ENCODE measurements at regions not wholly inside any gene's neighbourhood (a gene's known extent, or its start where the extent isn't known, plus 50 kb on each side); places are given as distances from the start of the nearest gene placed in this dataset.

DNA sequence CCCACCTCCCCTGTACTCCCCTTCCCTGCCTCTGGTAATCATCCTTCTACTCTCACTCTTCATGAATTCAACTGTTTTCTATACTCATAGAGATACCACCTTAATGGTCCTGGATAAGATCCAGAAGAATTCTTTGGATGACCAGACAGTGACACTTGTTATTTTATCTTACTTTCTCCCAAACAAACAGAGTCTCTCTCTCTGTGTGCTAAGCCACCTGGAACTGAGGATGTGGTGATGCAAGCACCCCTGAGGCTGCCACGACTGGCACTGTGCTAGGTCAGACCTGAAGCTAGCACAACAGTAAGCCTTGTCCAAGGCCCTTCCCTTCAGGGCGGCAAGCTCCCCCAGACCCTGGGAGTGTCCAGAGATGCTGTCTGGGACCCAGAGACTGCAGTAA lies 250.2 kb downstream of the C12orf50 start:
- no peak for DNase-seq (ENCODE audit: low spot score)
- Histone ChIP-seq H3K4me3 (no peak overlapping the region), H3K27ac (no peak overlapping the region)
- TF ChIP-seq CTCF (IDR thresholded peaks at IDR 0.05) = no peak

- H3K27ac ChIP-seq = no peak overlapping the region
- no peak for DNase-seq (ENCODE audit: low spot score)
- no peak overlapping the region for H3K4me3 ChIP-seq
- TF ChIP-seq CTCF (IDR thresholded peaks at IDR 0.05) = no peak
Measured at GRCh38 chr12:87778065-87778464, 251.1 kb downstream of the C12orf50 start.

DNA sequence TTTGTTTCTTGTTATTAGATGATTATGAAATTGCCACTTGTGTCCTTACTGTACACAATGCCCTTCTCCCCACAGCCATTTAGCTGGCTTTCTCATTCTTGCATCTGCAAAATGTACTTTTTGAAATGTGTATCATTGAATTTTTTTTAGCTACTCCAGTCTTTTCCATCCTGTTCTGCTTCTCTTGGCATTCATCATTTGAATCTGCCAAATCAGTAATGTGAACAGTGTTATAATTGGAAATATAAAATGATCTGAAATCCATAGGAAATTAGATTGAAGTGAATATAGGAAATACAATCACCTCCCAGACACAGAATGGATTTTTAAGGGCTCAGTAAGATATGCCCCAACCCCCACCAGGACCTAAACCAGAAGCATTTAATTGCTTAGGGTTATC lies 253.4 kb downstream of the C12orf50 start:
- H3K27ac ChIP-seq = no peak overlapping the region
- H3K4me3 ChIP-seq = no peak overlapping the region
- no peak for DNase-seq (ENCODE audit: low spot score)
- no peak for TF ChIP-seq CTCF (IDR thresholded peaks at IDR 0.05)

GRCh38 chr12:87775051-87775450 lies 254.2 kb downstream of the C12orf50 start:
- H3K4me3 ChIP-seq = no peak overlapping the region
- no peak for TF ChIP-seq CTCF (IDR thresholded peaks at IDR 0.05)
- no peak for DNase-seq (ENCODE audit: low spot score)
- H3K27ac ChIP-seq = no peak overlapping the region

DNA sequence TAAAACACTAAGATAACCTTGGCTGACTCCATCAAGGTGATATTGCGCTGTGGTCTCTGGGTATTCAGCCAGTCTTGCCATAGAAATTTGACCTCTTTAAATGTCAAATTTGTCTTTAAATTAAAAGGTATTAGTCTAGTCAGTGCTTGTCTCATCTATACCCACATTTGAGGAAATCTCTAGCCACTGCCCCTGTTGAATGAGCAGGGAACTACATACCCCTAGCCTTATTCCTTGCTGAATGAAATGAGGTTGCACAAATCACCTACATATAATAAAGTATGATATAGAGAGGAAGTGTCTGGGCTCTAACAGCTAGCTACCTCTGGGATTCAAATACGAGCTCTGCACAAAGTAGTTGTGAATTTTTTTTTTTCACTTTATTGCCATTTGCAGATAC lies 256.8 kb downstream of the C12orf50 start:
- DNase-seq (ENCODE audit: low spot score) = no peak
- Histone ChIP-seq H3K27ac (no peak overlapping the region), H3K4me3 (no peak overlapping the region)
- no peak for TF ChIP-seq CTCF (IDR thresholded peaks at IDR 0.05)

DNA sequence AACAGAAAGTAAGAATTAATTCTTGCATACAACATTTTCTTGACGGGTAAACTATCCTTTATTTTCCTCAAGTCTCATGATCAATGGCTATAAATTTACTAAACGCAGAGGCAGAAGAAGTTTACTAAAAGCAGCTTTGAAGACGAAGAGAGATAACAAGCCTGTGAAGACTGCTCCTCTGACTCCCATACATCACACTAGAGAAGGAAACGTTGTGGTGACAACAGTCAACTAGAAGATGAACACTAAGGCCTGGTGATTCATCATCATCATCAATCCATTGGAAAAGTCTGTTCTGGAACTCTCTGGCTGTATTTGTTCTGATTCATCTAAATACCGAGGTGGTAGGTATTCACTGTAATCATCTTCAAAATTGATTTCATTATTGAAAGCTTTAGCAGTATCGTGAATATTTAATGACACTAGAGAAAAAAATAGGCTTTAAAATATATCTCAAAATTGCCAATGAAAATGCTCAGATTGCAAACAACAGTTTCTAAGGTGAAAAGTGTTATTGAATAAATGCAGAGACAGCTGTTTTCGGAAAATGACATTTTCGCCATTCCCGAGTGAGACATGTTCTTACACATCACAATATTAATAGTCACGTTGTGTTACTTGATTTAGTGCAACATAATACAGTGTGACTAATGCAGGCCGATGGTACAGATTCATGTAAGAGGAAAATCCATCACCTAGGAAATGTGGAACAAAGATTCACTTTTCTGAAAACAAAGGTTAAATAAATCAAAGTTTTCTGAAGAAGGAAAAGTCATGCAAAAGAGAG lies 260.5 kb downstream of the C12orf50 start:
- H3K4me3 ChIP-seq = no peak overlapping the region
- no peak for TF ChIP-seq CTCF (IDR thresholded peaks at IDR 0.05)
- H3K27ac ChIP-seq = no peak overlapping the region
- DNase-seq (ENCODE audit: low spot score) = no peak

GRCh38 chr12:87766044-87766443 lies 263.2 kb downstream of the C12orf50 start:
- no peak overlapping the region for H3K4me3 ChIP-seq
- no peak overlapping the region for H3K27ac ChIP-seq
- no peak for DNase-seq (ENCODE audit: low spot score)
- TF ChIP-seq CTCF (IDR thresholded peaks at IDR 0.05) = no peak

Measured in coronary artery (tissue), 2 donors.